ENCODE measurements at regions not wholly inside any gene's neighbourhood (a gene's known extent, or its start where the extent isn't known, plus 50 kb on each side); places are given as distances from the start of the nearest gene placed in this dataset.

DNA sequence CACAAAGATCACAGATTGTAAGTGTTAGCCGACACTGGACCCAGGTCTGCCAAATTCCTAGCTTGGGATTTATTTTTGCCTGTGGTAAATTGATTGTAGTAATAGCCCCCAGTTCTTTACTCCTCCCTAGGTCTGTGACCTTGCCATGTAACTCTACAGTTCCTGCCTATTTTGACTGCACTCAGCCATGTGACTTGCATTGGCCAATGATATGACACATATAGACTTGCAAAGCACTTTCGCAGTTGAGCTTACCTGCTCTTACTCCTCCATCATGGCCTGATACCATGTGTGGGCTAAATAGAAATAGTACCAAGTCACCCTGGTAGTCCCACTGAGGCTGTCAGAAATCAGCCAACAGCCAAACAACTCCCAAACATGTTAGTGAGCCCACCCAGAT lies 240.3 kb downstream of the DUSP6 start:
- TF ChIP-seq, protein P1, sequence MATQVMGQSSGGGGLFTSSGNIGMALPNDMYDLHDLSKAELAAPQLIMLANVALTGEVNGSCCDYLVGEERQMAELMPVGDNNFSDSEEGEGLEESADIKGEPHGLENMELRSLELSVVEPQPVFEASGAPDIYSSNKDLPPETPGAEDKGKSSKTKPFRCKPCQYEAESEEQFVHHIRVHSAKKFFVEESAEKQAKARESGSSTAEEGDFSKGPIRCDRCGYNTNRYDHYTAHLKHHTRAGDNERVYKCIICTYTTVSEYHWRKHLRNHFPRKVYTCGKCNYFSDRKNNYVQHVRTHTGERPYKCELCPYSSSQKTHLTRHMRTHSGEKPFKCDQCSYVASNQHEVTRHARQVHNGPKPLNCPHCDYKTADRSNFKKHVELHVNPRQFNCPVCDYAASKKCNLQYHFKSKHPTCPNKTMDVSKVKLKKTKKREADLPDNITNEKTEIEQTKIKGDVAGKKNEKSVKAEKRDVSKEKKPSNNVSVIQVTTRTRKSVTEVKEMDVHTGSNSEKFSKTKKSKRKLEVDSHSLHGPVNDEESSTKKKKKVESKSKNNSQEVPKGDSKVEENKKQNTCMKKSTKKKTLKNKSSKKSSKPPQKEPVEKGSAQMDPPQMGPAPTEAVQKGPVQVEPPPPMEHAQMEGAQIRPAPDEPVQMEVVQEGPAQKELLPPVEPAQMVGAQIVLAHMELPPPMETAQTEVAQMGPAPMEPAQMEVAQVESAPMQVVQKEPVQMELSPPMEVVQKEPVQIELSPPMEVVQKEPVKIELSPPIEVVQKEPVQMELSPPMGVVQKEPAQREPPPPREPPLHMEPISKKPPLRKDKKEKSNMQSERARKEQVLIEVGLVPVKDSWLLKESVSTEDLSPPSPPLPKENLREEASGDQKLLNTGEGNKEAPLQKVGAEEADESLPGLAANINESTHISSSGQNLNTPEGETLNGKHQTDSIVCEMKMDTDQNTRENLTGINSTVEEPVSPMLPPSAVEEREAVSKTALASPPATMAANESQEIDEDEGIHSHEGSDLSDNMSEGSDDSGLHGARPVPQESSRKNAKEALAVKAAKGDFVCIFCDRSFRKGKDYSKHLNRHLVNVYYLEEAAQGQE (IDR thresholded peaks at IDR 0.05) = no peak
- TF ChIP-seq, protein P2, sequence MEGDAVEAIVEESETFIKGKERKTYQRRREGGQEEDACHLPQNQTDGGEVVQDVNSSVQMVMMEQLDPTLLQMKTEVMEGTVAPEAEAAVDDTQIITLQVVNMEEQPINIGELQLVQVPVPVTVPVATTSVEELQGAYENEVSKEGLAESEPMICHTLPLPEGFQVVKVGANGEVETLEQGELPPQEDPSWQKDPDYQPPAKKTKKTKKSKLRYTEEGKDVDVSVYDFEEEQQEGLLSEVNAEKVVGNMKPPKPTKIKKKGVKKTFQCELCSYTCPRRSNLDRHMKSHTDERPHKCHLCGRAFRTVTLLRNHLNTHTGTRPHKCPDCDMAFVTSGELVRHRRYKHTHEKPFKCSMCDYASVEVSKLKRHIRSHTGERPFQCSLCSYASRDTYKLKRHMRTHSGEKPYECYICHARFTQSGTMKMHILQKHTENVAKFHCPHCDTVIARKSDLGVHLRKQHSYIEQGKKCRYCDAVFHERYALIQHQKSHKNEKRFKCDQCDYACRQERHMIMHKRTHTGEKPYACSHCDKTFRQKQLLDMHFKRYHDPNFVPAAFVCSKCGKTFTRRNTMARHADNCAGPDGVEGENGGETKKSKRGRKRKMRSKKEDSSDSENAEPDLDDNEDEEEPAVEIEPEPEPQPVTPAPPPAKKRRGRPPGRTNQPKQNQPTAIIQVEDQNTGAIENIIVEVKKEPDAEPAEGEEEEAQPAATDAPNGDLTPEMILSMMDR (IDR thresholded peaks at IDR 0.05) = no peak
- TF ChIP-seq CEBPB (IDR thresholded peaks at IDR 0.05) (no peak), EP300 (IDR thresholded peaks at IDR 0.05) (no peak), SMC3 (IDR thresholded peaks at IDR 0.05) (no peak), RNF2 (IDR thresholded peaks at IDR 0.05; ENCODE audit: borderline replicate concordance, low read depth) (no peak)
